Adipocyte (in vitro differentiated cells): ENCODE measurements at regions not wholly inside any gene's neighbourhood (a gene's known extent, or its start where the extent isn't known, plus 50 kb on each side); places are given as distances from the start of the nearest gene placed in this dataset.

Source experiments
- DNase-seq: peaks from one replicate; pipeline ENCODE4 v3.0.0-alpha.2; 2015; ENCODE audit warnings: low read depth
- H3K27me3 ChIP-seq: replicated peaks from 2 replicates; pipeline ENCODE4 v1.7.0; 2013; ENCODE audit warnings: mild to moderate bottlenecking, low read length, moderate library complexity; ENCODE audit not compliant: control insufficient read depth, insufficient read depth
- H3K36me3 ChIP-seq: 2 replicates; pipeline ENCODE4 v1.7.0; 2013; ENCODE audit warnings: low read length, mild to moderate bottlenecking, moderate library complexity; ENCODE audit not compliant: control insufficient read depth, insufficient read depth, severe bottlenecking
- H3K4me1 ChIP-seq: 2 replicates; pipeline ENCODE4 v1.7.0; 2013; ENCODE audit warnings: mild to moderate bottlenecking, low read length, moderate library complexity; ENCODE audit not compliant: control insufficient read depth, insufficient read depth
- H3K4me3 ChIP-seq: 2 replicates; pipeline ENCODE4 v1.7.0; 2013; ENCODE audit warnings: mild to moderate bottlenecking, low read length, moderate library complexity
- H3K9ac ChIP-seq: 2 replicates; pipeline ENCODE4 v1.7.0; 2013; ENCODE audit warnings: mild to moderate bottlenecking, low read length, moderate library complexity
- H3K9me3 ChIP-seq: 2 replicates; pipeline ENCODE4 v1.7.0; 2013; ENCODE audit warnings: mild to moderate bottlenecking, low read length, moderate library complexity; ENCODE audit not compliant: control insufficient read depth

GRCh38 chr5:165757791-165758190 is 2252.4 kb downstream of the MAT2B start:
- Histone ChIP-seq H3K4me3 (no peak overlapping the region), H3K9me3 (no peaks in the 10 kb centered on the region), H3K27me3 (no peaks in the 10 kb centered on the region), H3K36me3 (no peaks in the 10 kb centered on the region), H3K9ac (no peak overlapping the region), H3K4me1 (no peaks in the 10 kb centered on the region)
- no peak for DNase-seq

GRCh38 chr5:165775111-165775510 is 2269.7 kb downstream of the MAT2B start:
- H3K27me3 ChIP-seq = no peaks in the 10 kb centered on the region
- H3K9ac ChIP-seq = no peak overlapping the region
- no peaks in the 10 kb centered on the region for H3K9me3 ChIP-seq
- H3K4me1 ChIP-seq = no peaks in the 10 kb centered on the region
- no peak for DNase-seq
- H3K36me3 ChIP-seq = no peaks in the 10 kb centered on the region
- no peak overlapping the region for H3K4me3 ChIP-seq

- no peaks in the 10 kb centered on the region for H3K27me3 ChIP-seq
- no peak overlapping the region for H3K9ac ChIP-seq
- no peak for DNase-seq
- H3K9me3 ChIP-seq = no peaks in the 10 kb centered on the region
- H3K4me3 ChIP-seq = no peak overlapping the region
- no peaks in the 10 kb centered on the region for H3K4me1 ChIP-seq
- no peaks in the 10 kb centered on the region for H3K36me3 ChIP-seq
Observed at GRCh38 chr5:165779505-165779904, 2274.1 kb downstream of the MAT2B start.

- Histone ChIP-seq H3K4me3 (no peak overlapping the region), H3K9me3 (no peaks in the 10 kb centered on the region), H3K36me3 (no peaks in the 10 kb centered on the region), H3K27me3 (no peaks in the 10 kb centered on the region), H3K4me1 (no peaks in the 10 kb centered on the region), H3K9ac (no peak overlapping the region)
- DNase-seq = no peak
Observed at GRCh38 chr5:165780901-165781300, 2275.5 kb downstream of the MAT2B start.

GRCh38 chr5:165781738-165782137 is 2276.3 kb downstream of the MAT2B start:
- H3K9me3 ChIP-seq = no peaks in the 10 kb centered on the region
- H3K9ac ChIP-seq = no peak overlapping the region
- H3K27me3 ChIP-seq = no peaks in the 10 kb centered on the region
- no peak for DNase-seq
- H3K36me3 ChIP-seq = no peaks in the 10 kb centered on the region
- no peaks in the 10 kb centered on the region for H3K4me1 ChIP-seq
- no peak overlapping the region for H3K4me3 ChIP-seq

- H3K4me1 ChIP-seq = no peaks in the 10 kb centered on the region
- H3K27me3 ChIP-seq = no peaks in the 10 kb centered on the region
Observed at GRCh38 chr5:165783024-165783423, 2277.6 kb downstream of the MAT2B start.

GRCh38 chr5:165786073-165786472 is 2280.7 kb downstream of the MAT2B start:
- no peaks in the 10 kb centered on the region for H3K27me3 ChIP-seq
- H3K36me3 ChIP-seq = no peaks in the 10 kb centered on the region
- DNase-seq = no peak
- H3K4me1 ChIP-seq = no peaks in the 10 kb centered on the region
- H3K9ac ChIP-seq = no peak overlapping the region
- no peaks in the 10 kb centered on the region for H3K9me3 ChIP-seq
- no peak overlapping the region for H3K4me3 ChIP-seq

More at GRCh38 chr5:165783024-165783423, 2277.6 kb downstream of the MAT2B start:
- Histone ChIP-seq H3K4me3 (no peak overlapping the region), H3K36me3 (no peaks in the 10 kb centered on the region), H3K9ac (no peak overlapping the region), H3K9me3 (no peaks in the 10 kb centered on the region)
- no peak for DNase-seq

- Histone ChIP-seq H3K27me3 (no peaks in the 10 kb centered on the region), H3K4me3 (no peak overlapping the region), H3K9ac (no peak overlapping the region), H3K36me3 (no peaks in the 10 kb centered on the region), H3K9me3 (no peaks in the 10 kb centered on the region), H3K4me1 (no peaks in the 10 kb centered on the region)
- DNase-seq = no peak
Observed at GRCh38 chr5:165795073-165795472, 2289.7 kb downstream of the MAT2B start.

- Histone ChIP-seq H3K27me3 (no peaks in the 10 kb centered on the region), H3K36me3 (no peaks in the 10 kb centered on the region), H3K9me3 (no peaks in the 10 kb centered on the region), H3K9ac (no peak overlapping the region), H3K4me1 (no peaks in the 10 kb centered on the region), H3K4me3 (no peak overlapping the region)
- DNase-seq = no peak
Observed at GRCh38 chr5:165805756-165806155, 2300.3 kb downstream of the MAT2B start.

GRCh38 chr5:165808335-165808734 is 2302.9 kb downstream of the MAT2B start:
- Histone ChIP-seq H3K4me1 (no peaks in the 10 kb centered on the region), H3K9me3 (no peaks in the 10 kb centered on the region), H3K9ac (no peak overlapping the region), H3K4me3 (no peak overlapping the region), H3K27me3 (no peaks in the 10 kb centered on the region), H3K36me3 (no peaks in the 10 kb centered on the region)
- no peak for DNase-seq

- DNase-seq = no peak
- Histone ChIP-seq H3K9ac (no peak overlapping the region), H3K4me3 (no peak overlapping the region), H3K9me3 (no peaks in the 10 kb centered on the region), H3K4me1 (no peaks in the 10 kb centered on the region), H3K27me3 (no peaks in the 10 kb centered on the region), H3K36me3 (no peaks in the 10 kb centered on the region)
Observed at GRCh38 chr5:165809914-165810313, 2304.5 kb downstream of the MAT2B start.

GRCh38 chr5:165829504-165829903 is 2324.1 kb downstream of the MAT2B start:
- H3K9ac ChIP-seq = no peak overlapping the region
- no peaks in the 10 kb centered on the region for H3K36me3 ChIP-seq
- H3K4me1 ChIP-seq = no peaks in the 10 kb centered on the region
- H3K4me3 ChIP-seq = no peak overlapping the region
- no peak for DNase-seq
- H3K27me3 ChIP-seq = no peaks in the 10 kb centered on the region
- H3K9me3 ChIP-seq = peaks cover 4% of the 10 kb centered on the region
